ENCODE measurements at regions not wholly inside any gene's neighbourhood (a gene's known extent, or its start where the extent isn't known, plus 50 kb on each side); places are given as distances from the start of the nearest gene placed in this dataset.

- WGBS (ENCODE audit: insufficient coverage, insufficient replicate concordance, low lambda C conversion rate, missing lambda C conversion rate): 0% methylated on average over 2 of the region's 2 CpGs
- Histone ChIP-seq H3K27ac (ENCODE audit: control insufficient read depth, insufficient read depth) (no peak overlapping the region), H3K27me3 (replicated peaks in 1 of 2; ENCODE audit: control insufficient read depth in 2 of 2, insufficient read depth in 2 of 2, low read length in 1 of 2) (no peaks in the 10 kb centered on the region), H3K4me3 (no peak overlapping the region), H3K4me2 (ENCODE audit: control insufficient read depth, insufficient read depth) (no peak overlapping the region), H3K4me1 (ENCODE audit: control insufficient read depth, insufficient read depth, low read length) (no peaks in the 10 kb centered on the region), H3K9me3 (replicated peaks; ENCODE audit: control insufficient read depth, insufficient read depth, low read length) (no peaks in the 10 kb centered on the region), H4K20me1 (ENCODE audit: control insufficient read depth, insufficient read depth) (no peaks in the 10 kb centered on the region), H3K79me2 (ENCODE audit: control insufficient read depth, insufficient read depth, low read length) (no peaks in the 10 kb centered on the region), H3K9ac (ENCODE audit: control insufficient read depth, insufficient read depth, low read length) (no peak overlapping the region), H2AFZ (ENCODE audit: control insufficient read depth, low read depth, low read length) (no peak overlapping the region), H3K36me3 (ENCODE audit: control insufficient read depth in 2 of 2, insufficient read depth in 2 of 2, low read length in 1 of 2) (no peaks in the 10 kb centered on the region)
- POLR2A ChIA-PET: no interaction called here
- RAD21 ChIA-PET (ENCODE audit: unreplicated experiment): no interaction called here
- no peak for ATAC-seq
- in situ Hi-C loops (cut with MboI) (no loop called here), intact Hi-C loops (cut with micrococcal nuclease; ENCODE audit: unreplicated experiment) (no loop called here)
- CTCF ChIA-PET: no interaction called here
- SMC1A ChIA-PET (ENCODE audit: uncharacterized antibody, unreplicated experiment): no interaction called here
- FAIRE-seq: no peak
- no peak for DNase-seq (ENCODE audit: low read depth, low spot score)
- TF ChIP-seq CHD2 (IDR thresholded peaks at IDR 0.05; ENCODE audit: borderline replicate concordance, low read depth, low read length): no peak
- TF ChIP-seq EED (IDR thresholded peaks at IDR 0.05; ENCODE audit: low read depth): no peak
- TF ChIP-seq E2F4 (IDR thresholded peaks at IDR 0.05; ENCODE audit: low read depth, low read length): no peak
- no peak for TF ChIP-seq SPI1 (IDR thresholded peaks at IDR 0.05; ENCODE audit: borderline replicate concordance, insufficient read depth, low read depth, low read length)
- TF ChIP-seq ASH2L (IDR thresholded peaks at IDR 0.05; ENCODE audit: borderline replicate concordance, low read depth): no peak
- TF ChIP-seq CHD1 (IDR thresholded peaks at IDR 0.05; ENCODE audit: low read depth, low read length): no peak
- no peak for TF ChIP-seq NKRF (conservative IDR thresholded peaks at IDR 0.05)
- no peak for TF ChIP-seq ATF2 (IDR thresholded peaks at IDR 0.05; ENCODE audit: low read length)
- no peak for TF ChIP-seq RFX5 (IDR thresholded peaks at IDR 0.05; ENCODE audit: low read depth, low read length)
- TF ChIP-seq LARP7 (IDR thresholded peaks at IDR 0.05): no peak
- TF ChIP-seq MTA3 (IDR thresholded peaks at IDR 0.05; ENCODE audit: borderline replicate concordance, low read length): no peak
- no peak for TF ChIP-seq HDGF (IDR thresholded peaks at IDR 0.05)
- no peak for TF ChIP-seq ZZZ3 (IDR thresholded peaks at IDR 0.05; ENCODE audit: control insufficient read depth, insufficient read length, low read depth)
- TF ChIP-seq CREB1 (IDR thresholded peaks at IDR 0.05; ENCODE audit: low read depth): no peak
- TF ChIP-seq BACH1 (IDR thresholded peaks at IDR 0.05; ENCODE audit: borderline replicate concordance): no peak
- TF ChIP-seq CEBPZ (IDR thresholded peaks at IDR 0.05; ENCODE audit: low read depth, low read length): no peak
- TF ChIP-seq NFIC (IDR thresholded peaks at IDR 0.05; ENCODE audit: low read depth, low read length): no peak
- TF ChIP-seq IRF3 (IDR thresholded peaks at IDR 0.05): no peak
- no TSS peak for BruUV-seq (replicated peaks)
Observed at GRCh38 chr3:180543877-180544276, 58.1 kb upstream of the TTC14 start.

Data from GM12878 (cell line).